Osteocyte (in vitro differentiated cells): ENCODE measurements at regions not wholly inside any gene's neighbourhood (a gene's known extent, or its start where the extent isn't known, plus 50 kb on each side); places are given as distances from the start of the nearest gene placed in this dataset.

Experiments
- DNase-seq: peaks from one replicate; pipeline ENCODE4 v3.0.0; 2021; ENCODE audit warnings: mixed read lengths; ENCODE audit not compliant: unreplicated experiment; ENCODE audit errors: extremely low spot score
- H3K27ac Mint-ChIP-seq: one replicate; pipeline ENCODE4 v1.8.0; 2021; ENCODE audit warnings: mild to moderate bottlenecking, mixed read lengths; ENCODE audit not compliant: unreplicated experiment
- H3K27me3 Mint-ChIP-seq: one replicate; pipeline ENCODE4 v1.8.0; 2021; ENCODE audit warnings: mixed read lengths; ENCODE audit not compliant: unreplicated experiment
- H3K36me3 Mint-ChIP-seq: one replicate; pipeline ENCODE4 v1.8.0; 2021; ENCODE audit warnings: mixed read lengths; ENCODE audit not compliant: unreplicated experiment
- H3K4me1 Mint-ChIP-seq: one replicate; pipeline ENCODE4 v1.8.0; 2021; ENCODE audit warnings: mixed read lengths; ENCODE audit not compliant: unreplicated experiment
- H3K4me3 Mint-ChIP-seq: one replicate; pipeline ENCODE4 v1.8.0; 2021; ENCODE audit warnings: mild to moderate bottlenecking, moderate library complexity, mixed read lengths; ENCODE audit not compliant: unreplicated experiment
- H3K9me3 Mint-ChIP-seq: one replicate; pipeline ENCODE4 v1.8.0; 2021; ENCODE audit warnings: mixed read lengths; ENCODE audit not compliant: unreplicated experiment
- CTCF ChIP-seq: fragments of 200-600 bp; sonication (generic); IDR thresholded peaks from 2 replicates; pipeline ENCODE4 v1.5.0; 2021; ENCODE audit warnings: antibody characterized with exemption, mild to moderate bottlenecking, moderate library complexity

DNA sequence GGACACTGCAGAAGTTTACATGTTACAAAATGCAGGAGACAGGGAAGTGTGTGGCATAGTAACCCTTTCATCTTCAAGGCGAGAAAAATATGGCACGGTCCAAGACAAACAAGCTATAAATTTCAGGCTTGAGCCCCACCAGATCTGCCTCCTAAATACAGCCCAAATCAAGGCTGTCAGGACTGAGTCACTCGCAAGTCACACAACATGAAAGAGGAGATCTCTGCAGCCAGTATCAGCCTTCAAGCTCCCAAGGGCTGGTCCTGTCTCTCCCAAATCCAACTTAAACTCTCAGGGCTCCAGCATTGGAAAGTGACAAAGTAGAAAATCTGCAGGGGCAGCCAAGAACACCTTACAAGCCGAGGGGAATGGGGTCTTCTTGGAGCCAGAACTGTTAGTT, 106.3 kb upstream of the GATA6 start:
- Mint-ChIP-seq H3K27ac (no peak overlapping the region), H3K4me1 (no peaks in the 10 kb centered on the region), H3K9me3 (no peaks in the 10 kb centered on the region), H3K4me3 (no peak overlapping the region), H3K36me3 (no peaks in the 10 kb centered on the region), H3K27me3 (peaks cover 16% of the 10 kb centered on the region)
- TF ChIP-seq CTCF, result no peak
- no peak for DNase-seq

GRCh38 chr18:22063672-22064071, 105.7 kb upstream of the GATA6 start:
- DNase-seq, result no peak
- Mint-ChIP-seq H3K4me3 (no peak overlapping the region), H3K4me1 (no peaks in the 10 kb centered on the region), H3K27ac (no peak overlapping the region), H3K9me3 (no peaks in the 10 kb centered on the region), H3K36me3 (no peaks in the 10 kb centered on the region), H3K27me3 (peaks cover 18% of the 10 kb centered on the region)
- no peak for TF ChIP-seq CTCF

GRCh38 chr18:22064581-22064980, 104.8 kb upstream of the GATA6 start:
- TF ChIP-seq CTCF, result no peak
- no peaks in the 10 kb centered on the region for H3K4me1 Mint-ChIP-seq
- no peaks in the 10 kb centered on the region for H3K9me3 Mint-ChIP-seq
- no peaks in the 10 kb centered on the region for H3K36me3 Mint-ChIP-seq
- H3K27me3 Mint-ChIP-seq, result peaks cover 18% of the 10 kb centered on the region
- no peak overlapping the region for H3K4me3 Mint-ChIP-seq
- no peak overlapping the region for H3K27ac Mint-ChIP-seq
- DNase-seq, result no peak

DNA sequence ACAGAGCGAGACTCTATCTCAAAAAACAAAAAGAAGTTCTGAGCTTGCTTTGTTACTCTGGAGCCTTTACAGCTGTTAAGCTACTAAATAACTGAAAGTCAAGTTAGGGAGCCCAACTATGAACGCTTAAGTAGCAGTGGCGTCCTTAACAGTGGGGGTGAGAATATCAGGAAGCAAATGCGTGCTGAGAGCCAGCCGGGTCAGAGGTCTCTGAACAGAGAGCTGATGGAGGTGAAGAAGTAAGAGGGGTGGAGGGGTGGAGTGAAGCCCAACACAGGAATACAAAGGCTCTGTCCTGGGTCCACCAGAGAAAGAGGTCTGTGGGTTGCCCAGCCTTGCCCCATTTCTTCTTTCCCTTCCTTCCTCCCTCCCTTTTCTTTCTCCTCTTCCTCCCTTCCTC, 104.1 kb upstream of the GATA6 start:
- Mint-ChIP-seq H3K9me3 (no peaks in the 10 kb centered on the region), H3K27ac (no peak overlapping the region), H3K36me3 (no peaks in the 10 kb centered on the region), H3K4me1 (no peaks in the 10 kb centered on the region), H3K4me3 (no peak overlapping the region), H3K27me3 (peaks cover 18% of the 10 kb centered on the region)
- DNase-seq, result no peak
- no peak for TF ChIP-seq CTCF

DNA sequence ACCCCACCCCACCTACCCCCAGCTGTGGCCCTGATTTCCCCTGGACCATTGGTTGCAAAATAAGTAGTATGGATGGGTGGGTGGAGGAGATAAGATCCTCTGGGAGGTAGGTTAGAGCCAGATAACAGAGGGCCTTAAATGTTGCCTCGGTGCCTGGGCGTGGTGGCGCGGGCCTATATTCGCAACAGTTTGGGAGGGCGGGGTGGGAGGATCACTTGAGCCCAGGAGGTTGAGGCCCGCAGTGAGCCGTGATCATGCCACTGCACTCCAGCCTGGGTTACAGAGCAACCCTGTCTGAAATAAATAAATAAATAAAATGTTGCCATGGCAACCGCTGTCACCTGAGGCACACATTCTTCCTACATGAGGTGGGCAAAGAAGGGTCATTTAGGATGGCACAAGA, 103.3 kb upstream of the GATA6 start:
- Mint-ChIP-seq H3K36me3 (no peaks in the 10 kb centered on the region), H3K9me3 (no peaks in the 10 kb centered on the region), H3K4me1 (no peaks in the 10 kb centered on the region), H3K27ac (no peak overlapping the region), H3K27me3 (peaks cover 20% of the 10 kb centered on the region), H3K4me3 (no peak overlapping the region)
- DNase-seq, result no peak
- no peak for TF ChIP-seq CTCF
